COR-L47 (cell line): ENCODE measurements at regions not wholly inside any gene's neighbourhood (a gene's known extent, or its start where the extent isn't known, plus 50 kb on each side); places are given as distances from the start of the nearest gene placed in this dataset.

Experiments
- DNase-seq: peaks from one replicate; lab custom pipeline; 2025; lab: John Stamatoyannopoulos, UW

DNA sequence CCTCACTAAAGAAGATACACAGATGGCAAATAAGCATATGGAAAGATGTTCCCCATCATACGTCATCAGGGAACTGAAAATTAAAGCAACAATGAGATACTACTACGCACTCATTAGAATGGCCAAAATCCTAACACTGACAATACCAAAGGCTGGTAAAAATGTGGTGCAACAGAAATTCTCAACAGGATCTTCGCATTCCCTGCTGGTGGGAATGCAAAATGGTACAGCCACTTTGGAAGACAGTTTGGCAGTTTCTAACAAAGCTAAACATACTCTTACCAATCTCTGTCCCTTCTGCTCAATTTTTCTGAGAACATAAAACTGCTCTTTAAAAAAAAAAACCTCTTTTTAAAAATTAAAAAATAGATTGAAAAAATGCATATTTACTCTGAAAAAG lies 300.2 kb downstream of the FBXW7 start:
- no peak for DNase-seq

DNA sequence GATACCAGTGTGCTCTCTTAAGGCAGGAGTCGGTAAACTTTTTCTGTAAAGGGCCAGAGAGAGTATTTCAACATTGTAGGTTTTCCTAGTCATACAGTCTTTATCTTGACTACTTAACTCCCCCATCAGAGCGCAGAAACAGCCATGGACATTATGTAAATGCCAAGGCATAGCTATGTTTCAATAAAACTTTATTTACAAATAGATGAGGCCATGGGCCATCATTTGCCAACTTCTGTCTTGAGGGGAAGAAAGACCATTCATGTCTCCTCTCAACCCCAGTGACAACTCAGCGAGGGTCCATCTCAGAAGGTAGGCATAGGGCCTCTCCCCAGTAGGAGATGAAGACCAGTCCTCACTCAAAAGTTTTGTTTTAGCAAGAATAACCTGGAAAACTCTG lies 301.3 kb downstream of the FBXW7 start:
- no peak for DNase-seq

GRCh38 chr4:152232271-152232670 lies 303.6 kb downstream of the FBXW7 start:
- DNase-seq, result no peak

DNA sequence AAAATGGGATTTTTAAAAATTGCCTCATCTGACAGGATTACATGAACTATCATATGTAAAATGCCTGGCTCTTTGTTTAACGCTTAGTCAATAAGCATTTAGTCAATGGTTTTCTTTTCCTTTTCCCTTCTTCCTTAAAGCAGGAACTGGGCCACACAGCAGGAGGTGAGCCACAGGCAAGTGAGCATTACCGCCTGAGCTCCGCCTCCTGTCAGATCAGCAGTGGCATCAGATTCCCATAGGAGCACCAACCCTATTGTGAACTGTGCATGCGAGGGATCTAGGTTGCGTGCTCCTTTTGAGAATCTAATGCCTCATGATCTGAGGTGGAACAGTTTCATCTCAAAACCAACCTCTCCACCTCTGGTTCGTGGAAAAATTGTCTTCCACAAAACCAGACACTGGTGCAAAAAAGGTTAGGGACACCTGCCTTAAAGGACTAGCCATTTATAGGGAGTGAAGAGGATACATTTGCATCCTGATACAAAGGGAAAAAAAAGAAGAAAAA lies 306.1 kb downstream of the FBXW7 start:
- no peak for DNase-seq

GRCh38 chr4:152225680-152226079 lies 310.2 kb downstream of the FBXW7 start:
- DNase-seq, result no peak

DNA sequence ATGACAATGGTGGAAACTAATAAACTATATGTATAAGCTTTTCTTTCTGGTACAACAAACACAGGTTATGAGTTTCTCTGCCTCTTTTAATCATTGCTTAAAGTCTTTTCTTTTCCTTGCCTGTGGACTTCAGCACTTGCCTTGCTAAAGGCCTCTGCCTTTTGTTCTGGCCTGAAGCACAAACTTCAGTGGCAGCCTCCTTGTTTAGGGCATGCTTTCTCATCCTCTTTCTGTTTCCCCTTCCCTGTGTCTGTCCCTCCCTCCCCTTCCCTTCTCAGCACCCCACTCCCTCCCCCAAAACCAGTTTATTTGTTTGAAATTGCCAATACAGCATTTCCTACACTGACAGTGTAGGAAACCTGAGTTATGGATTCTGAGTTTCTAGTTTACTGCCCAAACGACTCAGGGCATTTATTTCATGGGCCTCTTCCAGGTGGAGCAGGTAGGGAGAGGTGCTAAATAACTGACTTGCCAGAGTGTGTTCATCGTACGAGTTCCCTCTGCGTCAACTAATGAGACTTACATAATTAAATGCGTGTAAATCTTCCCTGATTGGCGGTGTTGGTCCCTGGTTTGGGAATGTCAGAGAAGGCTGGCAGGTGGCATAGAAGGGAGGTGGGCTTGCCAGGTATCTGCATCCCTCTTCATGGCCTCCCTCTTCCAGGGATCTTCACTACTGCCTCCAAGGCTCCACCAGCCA lies 311.0 kb downstream of the FBXW7 start:
- DNase-seq, result no peak

GRCh38 chr4:152224223-152224622 lies 311.7 kb downstream of the FBXW7 start:
- DNase-seq, result no peak

DNA sequence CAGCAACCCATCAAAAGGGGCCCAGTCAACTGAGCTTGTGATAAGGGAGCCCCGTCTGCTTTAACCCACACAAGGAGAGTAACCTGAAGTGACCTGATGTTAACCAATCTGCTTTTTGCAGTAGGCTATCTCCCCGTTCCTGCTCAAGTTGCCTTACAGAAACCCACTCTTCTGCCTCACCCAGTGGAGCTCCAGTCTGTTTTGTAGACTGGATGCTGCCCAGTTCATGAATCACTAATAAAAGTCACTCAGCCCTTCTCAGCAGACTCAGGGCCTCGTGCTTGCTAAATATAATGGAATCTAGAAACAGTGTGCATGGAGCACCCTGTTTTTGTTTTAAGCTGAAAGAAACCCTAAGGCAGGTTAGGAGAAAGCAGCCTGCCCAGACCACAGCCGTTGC lies 312.3 kb downstream of the FBXW7 start:
- no peak for DNase-seq

GRCh38 chr4:152221816-152222516 lies 313.9 kb downstream of the FBXW7 start:
- no peak for DNase-seq

DNA sequence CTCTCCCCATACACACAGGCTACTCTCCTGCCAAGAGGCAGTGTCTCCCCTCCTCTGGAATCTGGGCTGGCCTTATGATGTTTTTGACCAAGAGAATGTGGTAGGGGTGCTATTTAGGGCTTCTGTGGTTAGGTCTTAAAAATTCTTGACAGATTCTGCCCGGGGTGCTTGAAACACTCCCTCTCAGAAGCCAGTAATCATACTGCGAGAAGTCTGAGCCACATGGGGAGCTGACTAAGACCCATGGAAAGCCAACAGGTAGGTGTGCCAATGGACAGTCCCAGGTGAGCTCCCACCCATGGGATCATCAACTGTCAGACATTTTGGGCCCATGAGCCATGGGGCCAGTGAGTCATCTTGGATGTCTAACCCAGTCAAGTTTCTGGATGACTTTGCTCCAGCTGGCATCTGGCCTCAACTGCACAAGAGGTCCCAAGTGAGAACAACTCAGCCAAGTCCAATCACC lies 315.7 kb downstream of the FBXW7 start:
- DNase-seq, result no peak

GRCh38 chr4:152218576-152218975 lies 317.3 kb downstream of the FBXW7 start:
- no peak for DNase-seq

DNA sequence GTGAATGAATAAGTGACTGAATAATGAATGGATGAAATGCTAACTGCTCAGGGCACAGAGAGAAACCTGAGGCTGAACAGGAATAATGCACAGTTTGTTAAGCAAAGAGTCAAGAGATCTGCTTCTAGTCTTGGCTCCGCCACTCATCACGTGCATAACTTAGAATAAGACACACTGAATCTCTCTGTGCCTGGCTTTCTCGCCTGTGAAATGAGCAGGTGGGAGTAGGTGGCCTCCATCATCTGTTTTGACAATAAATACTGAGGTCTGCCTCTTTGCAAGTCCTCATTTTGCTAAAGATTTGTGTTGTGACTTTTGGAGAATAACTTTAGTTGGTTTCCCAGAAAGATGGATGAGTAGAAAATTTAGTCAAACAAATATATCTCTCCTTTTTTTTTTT lies 318.0 kb downstream of the FBXW7 start:
- DNase-seq, result no peak

- peak; percentile 17 for DNase-seq
Measured at GRCh38 chr4:152211936-152212653, 323.8 kb downstream of the FBXW7 start.

DNA sequence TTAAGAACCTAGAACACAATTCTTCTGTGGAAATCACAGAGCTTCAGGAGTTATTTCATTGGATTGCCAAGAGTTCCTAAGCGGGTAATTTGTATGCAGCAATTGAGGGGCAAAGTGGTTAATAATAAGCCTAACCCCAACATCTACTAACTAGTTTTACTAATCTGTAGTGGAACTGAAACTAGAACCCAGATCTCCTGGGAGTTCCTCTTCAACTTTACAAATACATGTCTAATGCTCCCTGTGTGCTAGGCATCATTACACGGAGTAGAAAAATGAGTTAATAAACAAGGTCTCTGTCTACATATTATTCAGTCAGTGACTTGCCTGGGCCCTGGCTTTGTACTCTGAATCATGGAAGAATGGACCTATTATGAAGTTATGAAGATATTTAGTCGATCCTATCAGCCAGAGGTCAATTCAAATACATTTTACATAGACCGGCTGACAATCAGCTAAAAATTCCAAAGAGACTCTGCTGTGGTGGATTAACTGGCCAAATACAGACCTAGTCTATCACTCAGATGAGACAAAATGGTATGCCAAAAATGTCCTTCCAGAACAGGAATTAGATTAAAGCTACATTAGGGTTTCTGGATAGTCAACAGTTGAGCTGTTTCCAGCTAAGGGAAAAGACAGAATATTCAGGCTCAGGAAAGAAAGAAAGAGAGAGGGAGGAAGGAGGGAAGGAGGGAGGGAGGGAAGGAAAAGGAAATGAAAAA lies 326.0 kb downstream of the FBXW7 start:
- no peak for DNase-seq

GRCh38 chr4:152207378-152207720 lies 328.5 kb downstream of the FBXW7 start:
- no peak for DNase-seq

DNA sequence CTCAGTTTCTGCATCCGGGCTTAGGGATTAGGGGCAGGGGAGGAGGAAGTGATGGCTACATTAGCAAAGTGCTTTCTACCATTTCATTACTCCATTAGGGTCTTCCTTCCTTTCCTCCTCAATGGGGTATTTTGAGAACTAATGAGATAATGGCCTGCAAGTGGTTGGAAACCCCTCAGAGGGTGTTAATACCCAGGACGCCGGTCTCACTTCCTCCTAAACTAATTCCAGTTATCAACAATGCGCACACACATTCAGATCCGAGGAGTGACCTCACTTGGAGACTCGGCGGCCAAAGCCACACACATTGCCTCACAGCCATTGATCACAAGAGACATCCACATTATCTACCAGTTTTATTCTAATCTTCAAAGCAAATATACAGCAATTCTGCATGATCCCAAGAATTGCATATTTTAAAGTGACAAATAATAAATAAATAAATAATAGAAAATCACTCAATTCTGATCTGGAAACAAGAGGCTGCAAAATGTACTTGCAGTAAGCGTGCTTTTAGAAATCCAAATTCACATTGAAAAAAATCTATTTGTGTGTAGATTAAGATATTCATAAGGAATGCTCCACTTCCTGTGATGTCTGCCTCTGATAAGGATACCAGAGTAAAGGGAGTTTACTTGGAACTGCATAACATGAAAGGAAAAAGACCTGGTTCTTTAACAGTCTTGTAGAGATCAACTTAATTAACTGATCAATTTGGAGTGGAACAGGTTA lies 329.1 kb downstream of the FBXW7 start:
- no peak for DNase-seq

DNA sequence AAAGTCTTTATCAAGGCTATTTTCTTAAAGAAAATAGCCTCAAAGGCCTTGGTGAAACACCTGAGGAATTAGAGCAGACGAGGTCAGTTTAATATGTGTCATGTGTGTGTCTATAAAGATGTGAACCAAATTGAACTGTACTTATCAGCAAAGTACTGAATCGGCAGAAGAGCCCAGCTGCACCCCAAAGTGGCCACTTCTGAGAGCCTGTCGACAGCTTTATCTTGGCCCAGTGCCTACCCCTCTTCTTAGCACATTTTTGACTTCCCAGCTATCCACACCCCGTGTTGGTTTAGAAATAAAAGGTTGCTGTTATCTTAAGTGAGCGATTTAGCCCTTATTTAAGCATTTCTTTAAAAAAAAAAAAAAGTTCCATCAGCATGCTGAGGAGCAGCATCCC lies 329.7 kb downstream of the FBXW7 start:
- no peak for DNase-seq

- no peak for DNase-seq
Measured at GRCh38 chr4:152202415-152202814, 333.5 kb downstream of the FBXW7 start.

- DNase-seq, result no peak
Measured at GRCh38 chr4:152200511-152201333, 335.2 kb downstream of the FBXW7 start.

- no peak for DNase-seq
Measured at GRCh38 chr4:152197211-152197610, 338.7 kb downstream of the FBXW7 start.

GRCh38 chr4:152195888-152196287 lies 340.0 kb downstream of the FBXW7 start:
- no peak for DNase-seq
